Uterus (tissue), 2 donors: ENCODE measurements at regions not wholly inside any gene's neighbourhood (a gene's known extent, or its start where the extent isn't known, plus 50 kb on each side); places are given as distances from the start of the nearest gene placed in this dataset.

Source experiments
- POLR2A ChIP-seq, 2 donors: fragments of 450-650 bp; IDR thresholded peaks; one replicate each; pipeline ENCODE4 v1.6.1; 2016; ENCODE audit warnings: antibody characterized with exemption in 2 of 2, mild to moderate bottlenecking in 1 of 2, moderate library complexity in 1 of 2
- TF ChIP-seq, protein P1 (sequence below), 4 experiments: fragments of 200-600 bp in 2 of 4; fragments of 450-650 bp in 2 of 4; sonication (generic) in 2 of 4; IDR thresholded peaks; one replicate each; pipeline ENCODE4 v1.5.1; 2016 to 2019; ENCODE audit warnings: antibody characterized with exemption in 4 of 4, mild to moderate bottlenecking in 2 of 4, moderate library complexity in 1 of 4

DNA sequence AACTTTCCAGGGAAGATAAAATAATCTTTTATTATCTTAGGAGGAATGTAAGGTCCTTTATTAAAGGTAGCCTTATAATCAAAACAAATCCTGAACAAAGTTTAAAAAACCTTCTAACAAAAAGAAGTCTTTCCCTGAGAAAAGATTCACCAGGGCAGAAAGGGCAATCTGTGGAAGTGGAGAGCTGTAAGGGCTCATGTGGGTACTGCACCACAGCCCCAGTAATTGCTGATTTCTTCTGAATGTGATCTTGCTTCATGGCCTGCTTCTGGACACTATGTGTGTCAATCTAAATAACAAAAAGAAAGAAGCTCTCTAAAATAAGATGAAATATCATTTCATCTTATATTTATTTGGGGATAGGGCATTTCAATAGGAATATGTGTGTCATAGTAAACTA, 1501.6 kb downstream of the OTOL1 start:
- TF ChIP-seq, protein P1, sequence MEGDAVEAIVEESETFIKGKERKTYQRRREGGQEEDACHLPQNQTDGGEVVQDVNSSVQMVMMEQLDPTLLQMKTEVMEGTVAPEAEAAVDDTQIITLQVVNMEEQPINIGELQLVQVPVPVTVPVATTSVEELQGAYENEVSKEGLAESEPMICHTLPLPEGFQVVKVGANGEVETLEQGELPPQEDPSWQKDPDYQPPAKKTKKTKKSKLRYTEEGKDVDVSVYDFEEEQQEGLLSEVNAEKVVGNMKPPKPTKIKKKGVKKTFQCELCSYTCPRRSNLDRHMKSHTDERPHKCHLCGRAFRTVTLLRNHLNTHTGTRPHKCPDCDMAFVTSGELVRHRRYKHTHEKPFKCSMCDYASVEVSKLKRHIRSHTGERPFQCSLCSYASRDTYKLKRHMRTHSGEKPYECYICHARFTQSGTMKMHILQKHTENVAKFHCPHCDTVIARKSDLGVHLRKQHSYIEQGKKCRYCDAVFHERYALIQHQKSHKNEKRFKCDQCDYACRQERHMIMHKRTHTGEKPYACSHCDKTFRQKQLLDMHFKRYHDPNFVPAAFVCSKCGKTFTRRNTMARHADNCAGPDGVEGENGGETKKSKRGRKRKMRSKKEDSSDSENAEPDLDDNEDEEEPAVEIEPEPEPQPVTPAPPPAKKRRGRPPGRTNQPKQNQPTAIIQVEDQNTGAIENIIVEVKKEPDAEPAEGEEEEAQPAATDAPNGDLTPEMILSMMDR (IDR thresholded peaks at IDR 0.05): no peak
- TF ChIP-seq POLR2A (IDR thresholded peaks at IDR 0.05): no peak
